ENCODE measurements at regions not wholly inside any gene's neighbourhood (a gene's known extent, or its start where the extent isn't known, plus 50 kb on each side); places are given as distances from the start of the nearest gene placed in this dataset.

DNA sequence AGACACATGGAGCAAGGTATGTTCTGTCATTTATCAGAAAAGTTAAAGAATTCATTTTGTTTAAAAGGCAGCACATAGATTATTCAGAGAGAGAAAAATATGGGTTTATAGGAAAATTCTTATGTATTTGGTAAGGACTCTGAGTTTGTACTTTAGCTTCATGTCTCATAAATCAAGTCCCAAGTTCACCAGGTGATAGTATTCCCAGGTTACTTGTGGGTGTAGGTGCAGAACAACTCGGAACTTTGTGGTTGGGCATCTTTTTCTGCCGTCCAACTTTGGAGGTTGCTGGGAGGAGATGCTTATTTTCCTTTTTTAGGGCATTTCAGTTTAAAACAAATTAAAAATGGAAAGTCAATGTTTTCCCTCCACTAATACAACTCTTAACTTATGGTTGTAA, 269.8 kb upstream of the DMRT1 start:
- no peaks in the 10 kb centered on the region for H3K4me1 ChIP-seq
- H3K27ac ChIP-seq, result no peak overlapping the region
- no peaks in the 10 kb centered on the region for H3K9me3 ChIP-seq
- no peak for DNase-seq
- no peak overlapping the region for H3K4me3 ChIP-seq
- no peaks in the 10 kb centered on the region for H3K27me3 ChIP-seq
- H3K36me3 ChIP-seq, result no peaks in the 10 kb centered on the region
- TF ChIP-seq, protein P1, sequence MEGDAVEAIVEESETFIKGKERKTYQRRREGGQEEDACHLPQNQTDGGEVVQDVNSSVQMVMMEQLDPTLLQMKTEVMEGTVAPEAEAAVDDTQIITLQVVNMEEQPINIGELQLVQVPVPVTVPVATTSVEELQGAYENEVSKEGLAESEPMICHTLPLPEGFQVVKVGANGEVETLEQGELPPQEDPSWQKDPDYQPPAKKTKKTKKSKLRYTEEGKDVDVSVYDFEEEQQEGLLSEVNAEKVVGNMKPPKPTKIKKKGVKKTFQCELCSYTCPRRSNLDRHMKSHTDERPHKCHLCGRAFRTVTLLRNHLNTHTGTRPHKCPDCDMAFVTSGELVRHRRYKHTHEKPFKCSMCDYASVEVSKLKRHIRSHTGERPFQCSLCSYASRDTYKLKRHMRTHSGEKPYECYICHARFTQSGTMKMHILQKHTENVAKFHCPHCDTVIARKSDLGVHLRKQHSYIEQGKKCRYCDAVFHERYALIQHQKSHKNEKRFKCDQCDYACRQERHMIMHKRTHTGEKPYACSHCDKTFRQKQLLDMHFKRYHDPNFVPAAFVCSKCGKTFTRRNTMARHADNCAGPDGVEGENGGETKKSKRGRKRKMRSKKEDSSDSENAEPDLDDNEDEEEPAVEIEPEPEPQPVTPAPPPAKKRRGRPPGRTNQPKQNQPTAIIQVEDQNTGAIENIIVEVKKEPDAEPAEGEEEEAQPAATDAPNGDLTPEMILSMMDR (IDR thresholded peaks at IDR 0.05), result no peak
- TF ChIP-seq POLR2A (IDR thresholded peaks at IDR 0.05), result no peak
- intact Hi-C loops (cut with DNase I; ENCODE audit: low total_unique reads), result no loop called here

DNA sequence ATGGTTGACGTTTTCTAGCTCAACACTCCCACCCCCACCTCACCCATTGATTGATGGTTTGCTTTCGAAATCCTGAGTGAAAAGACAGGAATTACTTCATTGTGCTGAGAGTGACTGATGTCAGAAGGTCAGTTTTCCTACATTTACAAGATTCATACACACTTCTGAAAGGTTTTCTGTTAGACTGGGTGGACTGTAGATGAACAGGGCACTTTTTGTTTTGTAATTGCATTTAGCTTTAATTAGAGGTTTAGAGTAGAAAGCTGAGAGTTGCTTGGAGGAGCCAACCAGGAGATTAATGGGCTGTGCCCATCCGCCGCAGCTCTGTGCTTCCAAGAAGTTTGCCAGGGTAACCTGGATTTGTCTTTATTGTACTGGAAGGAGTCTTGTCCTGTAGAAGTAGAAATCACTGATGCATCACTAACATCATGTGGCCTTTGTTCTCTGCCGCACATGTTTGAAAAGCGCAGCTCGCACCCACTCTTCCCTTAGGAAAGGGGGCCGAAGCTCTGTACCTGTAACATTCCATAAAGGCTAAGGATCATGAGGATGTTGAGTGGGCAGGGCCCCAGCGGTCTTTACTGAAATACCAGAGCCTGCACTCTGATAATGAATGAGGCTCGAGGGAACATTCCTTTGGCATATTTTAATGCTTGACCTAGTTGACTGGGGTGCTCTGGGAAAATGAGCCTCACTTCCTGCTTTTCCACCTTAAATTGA, 267.6 kb upstream of the DMRT1 start:
- Histone ChIP-seq H3K4me1 (no peaks in the 10 kb centered on the region), H3K27me3 (no peaks in the 10 kb centered on the region), H3K36me3 (no peaks in the 10 kb centered on the region), H3K4me3 (no peak overlapping the region), H3K27ac (no peak overlapping the region), H3K9me3 (no peaks in the 10 kb centered on the region)
- DNase-seq, result no peak
- intact Hi-C loops (cut with DNase I; ENCODE audit: low total_unique reads), result no loop called here
- TF ChIP-seq POLR2A (IDR thresholded peaks at IDR 0.05), result no peak
- TF ChIP-seq, protein P1 (IDR thresholded peaks at IDR 0.05), result no peak

DNA sequence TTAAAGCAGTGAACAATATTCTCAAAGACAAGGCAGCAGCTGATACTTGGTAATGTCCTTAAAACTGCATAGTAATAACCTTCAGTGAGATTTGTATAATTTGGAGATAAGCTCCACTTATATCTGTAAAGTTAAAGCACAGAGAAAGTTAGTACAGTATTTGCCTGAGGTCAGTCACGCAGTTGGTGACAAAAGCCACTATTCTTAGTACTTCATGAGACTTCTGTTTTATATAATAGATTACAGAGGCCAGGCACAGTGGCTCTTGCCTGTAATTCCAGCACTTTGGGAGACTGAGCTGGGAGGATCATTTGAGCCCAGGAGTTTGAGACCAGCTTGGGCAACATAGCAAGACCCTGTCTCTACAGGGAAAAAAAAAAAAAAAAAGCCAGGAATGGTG, 266.4 kb upstream of the DMRT1 start:
- intact Hi-C loops (cut with DNase I; ENCODE audit: low total_unique reads), result no loop called here
- Histone ChIP-seq H3K4me1 (no peaks in the 10 kb centered on the region), H3K27ac (no peak overlapping the region), H3K36me3 (no peaks in the 10 kb centered on the region), H3K27me3 (no peaks in the 10 kb centered on the region), H3K9me3 (no peaks in the 10 kb centered on the region), H3K4me3 (no peak overlapping the region)
- TF ChIP-seq, protein P1 (IDR thresholded peaks at IDR 0.05), result no peak
- no peak for TF ChIP-seq POLR2A (IDR thresholded peaks at IDR 0.05)
- no peak for DNase-seq

DNA sequence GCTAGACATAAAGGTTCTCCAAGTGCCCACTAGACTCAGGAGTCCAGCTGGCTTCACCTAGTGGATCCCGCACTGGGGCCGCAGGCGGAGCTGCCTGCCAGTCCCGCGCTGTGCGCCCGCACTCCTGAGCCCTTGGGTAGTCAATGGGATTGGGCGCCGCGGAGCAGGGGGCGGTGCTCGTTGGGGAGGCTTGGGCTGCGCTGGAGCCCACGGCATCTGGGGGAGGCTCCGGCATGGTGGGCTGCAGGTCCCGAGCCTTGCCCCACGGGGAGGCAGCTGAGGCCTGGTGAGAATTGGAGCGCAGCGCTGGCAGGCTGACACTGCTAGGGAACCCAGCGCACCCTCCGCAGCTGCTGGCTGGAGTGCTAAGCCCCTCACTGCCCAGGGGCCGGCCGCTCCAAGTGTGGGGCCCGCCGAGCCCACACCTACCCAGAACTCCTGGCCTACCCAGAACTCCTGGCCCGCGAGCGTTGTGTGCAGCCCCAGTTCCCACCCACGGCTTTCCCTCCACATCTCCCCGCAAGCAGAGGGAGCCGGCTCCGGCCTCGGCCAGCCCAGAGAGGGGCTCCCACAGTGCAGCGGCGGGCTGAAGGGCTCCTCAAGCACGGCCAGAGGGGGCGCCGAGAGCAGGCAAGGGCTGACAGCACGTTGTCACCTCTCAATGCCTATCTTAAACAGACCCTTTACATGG, 260.7 kb upstream of the DMRT1 start:
- intact Hi-C loops (cut with DNase I; ENCODE audit: low total_unique reads), result no loop called here
- Histone ChIP-seq H3K4me1 (no peaks in the 10 kb centered on the region), H3K27ac (no peak overlapping the region), H3K36me3 (no peaks in the 10 kb centered on the region), H3K27me3 (no peaks in the 10 kb centered on the region), H3K4me3 (no peak overlapping the region), H3K9me3 (no peaks in the 10 kb centered on the region)
- no peak for DNase-seq
- TF ChIP-seq POLR2A (IDR thresholded peaks at IDR 0.05), result no peak
- TF ChIP-seq, protein P1 (IDR thresholded peaks at IDR 0.05), result no peak

DNA sequence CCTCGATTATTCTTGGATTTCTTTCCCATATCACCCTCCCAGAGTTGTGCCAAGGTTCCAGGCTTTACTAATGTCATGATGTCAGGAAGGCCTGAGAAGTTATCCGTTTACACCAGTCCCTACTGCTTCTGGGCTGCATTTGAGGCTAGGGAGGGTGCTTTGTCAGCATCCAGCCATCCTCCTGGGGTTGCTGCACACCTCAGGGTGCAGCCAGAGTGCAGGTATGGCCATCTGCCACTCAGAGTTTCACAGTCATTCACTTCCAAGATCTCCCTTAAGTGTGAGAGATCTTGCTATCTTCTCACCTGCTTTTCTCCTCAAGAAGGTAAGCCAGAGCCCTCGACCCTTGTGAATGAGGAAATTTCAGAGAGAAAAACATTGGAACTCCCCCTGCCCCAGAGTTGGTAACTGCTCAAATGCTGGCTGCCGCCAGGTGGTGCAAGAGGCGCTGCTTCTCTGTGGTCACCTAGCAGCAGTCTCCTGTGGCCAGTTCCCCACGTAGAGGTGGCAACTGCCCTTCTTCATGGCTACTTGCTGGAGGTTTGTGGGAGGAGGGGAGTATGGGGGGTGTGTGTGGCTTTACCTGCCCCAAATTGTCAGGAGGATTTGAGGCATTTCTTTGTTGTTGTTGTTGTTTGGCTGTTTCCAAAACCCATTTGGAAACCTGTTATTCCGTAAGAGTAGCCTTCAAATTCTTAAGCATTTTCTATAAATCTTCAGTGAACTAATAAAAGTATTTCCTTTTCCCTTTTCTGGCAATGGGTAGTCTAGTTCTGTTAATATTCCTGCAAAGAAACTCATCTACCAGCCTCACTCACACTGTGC, 259.6 kb upstream of the DMRT1 start:
- no peak for DNase-seq
- TF ChIP-seq, protein P1 (IDR thresholded peaks at IDR 0.05), result no peak
- H3K27me3 ChIP-seq, result no peaks in the 10 kb centered on the region
- H3K9me3 ChIP-seq, result no peaks in the 10 kb centered on the region
- no peaks in the 10 kb centered on the region for H3K36me3 ChIP-seq
- H3K4me1 ChIP-seq, result no peaks in the 10 kb centered on the region
- H3K4me3 ChIP-seq, result no peak overlapping the region
- intact Hi-C loops (cut with DNase I; ENCODE audit: low total_unique reads), result no loop called here
- H3K27ac ChIP-seq, result no peak overlapping the region
